NCI-H2196 treated with DMSO at 0.1 percent for 48 hours (cell line): ENCODE measurements at regions not wholly inside any gene's neighbourhood (a gene's known extent, or its start where the extent isn't known, plus 50 kb on each side); places are given as distances from the start of the nearest gene placed in this dataset.

Source experiments
- DNase-seq: peaks from one replicate; lab custom pipeline; 2025; ENCODE audit not compliant: unreplicated experiment; lab: John Stamatoyannopoulos, UW

GRCh38 chr18:50444539-50444938 lies 69.7 kb downstream of the SKA1 start:
- no peak for DNase-seq

DNA sequence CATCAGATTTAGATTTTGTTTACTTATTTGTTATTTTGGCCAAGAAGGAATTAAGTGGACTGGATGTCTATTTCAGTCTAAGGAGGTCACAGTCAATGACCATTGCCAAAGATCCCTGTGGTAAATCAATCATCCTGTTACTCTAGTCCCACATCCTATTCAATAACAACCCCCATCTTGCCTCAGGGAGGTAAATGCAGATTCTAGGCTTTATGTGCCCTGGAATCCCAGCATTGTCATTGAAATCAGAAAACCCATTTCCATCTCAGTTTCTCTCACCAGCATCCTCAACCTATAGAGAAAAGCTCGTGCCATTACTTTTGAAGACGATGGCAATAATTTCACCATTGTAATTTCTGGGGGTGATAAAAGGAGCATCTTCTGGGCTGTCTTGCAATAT lies 71.8 kb downstream of the SKA1 start:
- no peak for DNase-seq

- DNase-seq = no peak
Observed at GRCh38 chr18:50447102-50447741, 72.4 kb downstream of the SKA1 start.

DNA sequence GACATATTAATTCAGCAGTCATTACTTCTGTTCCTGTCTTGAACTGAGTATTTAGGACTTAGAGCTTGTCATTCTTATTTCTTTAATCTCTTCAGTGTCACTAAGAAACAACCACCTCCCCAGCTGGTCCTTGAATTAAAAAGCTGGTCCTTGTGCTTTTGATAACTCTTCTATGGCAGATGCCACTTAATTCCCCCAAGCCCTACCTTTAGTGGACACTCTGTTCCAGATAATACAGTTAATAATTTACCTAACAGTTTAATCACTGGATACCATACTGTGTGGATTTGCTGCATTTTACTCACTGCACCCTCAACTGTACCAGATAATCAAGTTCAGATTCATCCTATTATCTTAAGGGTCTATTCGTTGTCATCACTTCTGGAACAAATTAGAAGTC lies 73.1 kb downstream of the SKA1 start:
- DNase-seq = no peak

DNA sequence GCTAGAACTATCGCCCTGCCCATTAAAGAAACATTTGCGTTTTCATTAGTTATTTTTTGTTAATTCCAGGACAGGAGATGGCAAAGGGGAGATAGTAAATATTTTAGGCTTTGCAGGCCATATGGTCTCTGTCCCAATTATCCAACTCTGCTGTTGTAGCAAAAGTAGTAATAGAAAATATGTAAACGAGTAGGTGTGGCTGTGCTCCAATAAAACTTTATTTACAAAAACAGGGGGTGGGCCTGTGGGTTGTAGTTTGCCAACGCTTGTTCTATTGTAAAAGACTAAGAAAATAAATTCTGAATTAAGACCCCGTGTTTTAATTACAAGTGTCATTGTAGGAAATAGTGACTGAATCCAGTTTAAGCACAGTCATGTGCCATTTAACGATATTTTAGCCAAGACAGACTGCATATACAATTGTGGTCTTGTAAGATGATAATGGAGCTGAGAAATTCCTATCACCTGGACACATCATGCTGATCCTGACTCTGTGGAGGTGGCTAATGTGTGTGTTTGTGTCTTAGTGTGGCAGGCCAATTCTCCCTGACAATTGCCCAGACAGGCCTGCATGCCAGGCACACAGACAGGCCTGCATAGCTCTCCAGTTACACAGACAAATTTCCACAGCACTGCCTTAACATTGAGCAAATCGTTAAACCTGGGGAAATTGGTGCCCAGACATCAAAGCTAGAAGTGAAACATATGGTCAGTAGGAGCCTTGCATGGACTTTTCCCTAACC lies 76.4 kb downstream of the SKA1 start:
- no peak for DNase-seq

DNA sequence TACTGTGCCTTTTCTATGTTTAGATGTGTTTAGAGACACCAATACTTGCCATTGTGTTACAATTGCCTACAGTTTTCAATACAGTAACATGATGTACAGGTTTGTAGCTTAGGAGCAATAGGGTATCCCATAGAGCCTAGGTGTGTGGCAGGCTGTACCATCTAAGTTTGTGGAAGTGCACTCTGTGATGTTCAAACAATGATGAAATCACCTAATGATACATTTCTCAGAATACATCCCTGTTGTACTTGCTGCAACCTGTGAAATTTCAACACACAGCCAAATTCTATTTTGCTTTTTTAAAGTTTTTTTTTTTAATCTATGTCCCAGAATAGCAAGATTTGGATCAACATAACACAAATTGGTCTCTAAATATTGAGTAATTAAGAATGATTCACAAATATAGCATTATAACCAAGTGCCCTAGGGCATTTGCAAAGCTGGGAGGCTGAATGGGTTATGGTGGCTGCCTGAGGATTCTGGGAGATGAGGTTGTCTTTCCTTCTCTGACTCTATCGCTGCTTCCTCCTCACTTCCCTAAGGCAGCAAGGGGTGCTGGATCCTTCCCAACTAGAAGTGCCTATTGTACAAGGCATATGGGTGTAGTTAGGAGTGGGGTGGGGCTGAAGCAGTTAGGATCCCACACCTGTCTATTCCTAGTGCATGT lies 78.3 kb downstream of the SKA1 start:
- DNase-seq = no peak

DNA sequence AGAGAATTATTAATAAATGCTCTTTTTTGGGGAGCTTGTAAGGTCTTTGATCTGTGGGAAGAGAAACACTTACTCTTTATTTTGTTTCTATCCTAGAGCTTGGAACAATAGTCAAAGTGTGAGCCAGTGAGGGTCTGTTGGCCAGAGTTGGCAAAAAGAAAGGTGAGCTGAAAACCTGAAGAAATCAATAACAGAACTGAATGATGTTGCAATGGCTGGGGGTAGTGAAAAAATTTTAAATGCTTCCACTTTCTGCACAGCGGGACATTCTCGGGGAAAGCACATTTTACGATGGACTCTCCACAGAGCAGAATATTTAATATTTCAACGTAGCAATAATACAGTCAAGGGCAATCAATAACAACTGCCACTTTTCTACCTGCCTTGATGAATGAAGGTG lies 78.9 kb downstream of the SKA1 start:
- no peak for DNase-seq

GRCh38 chr18:50454387-50454988 lies 79.6 kb downstream of the SKA1 start:
- DNase-seq = no peak

DNA sequence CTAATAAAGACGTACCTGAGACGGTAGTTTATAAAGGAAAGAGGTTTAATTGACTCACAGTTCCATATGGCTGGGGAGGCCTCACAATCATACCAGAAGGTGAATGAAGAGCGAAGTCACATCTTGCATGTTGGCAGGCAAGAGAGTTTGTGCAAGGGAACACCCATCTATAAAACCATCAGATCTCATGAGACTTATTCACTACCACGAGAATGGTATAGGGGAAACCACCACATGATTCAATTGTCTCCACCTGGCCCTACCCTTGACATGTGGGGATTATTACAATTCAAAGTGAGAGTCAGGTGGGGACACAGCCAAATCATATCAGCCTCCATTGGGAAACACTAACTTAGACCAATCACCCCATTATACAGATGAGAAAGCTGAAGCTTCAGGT lies 81.4 kb downstream of the SKA1 start:
- no peak for DNase-seq

DNA sequence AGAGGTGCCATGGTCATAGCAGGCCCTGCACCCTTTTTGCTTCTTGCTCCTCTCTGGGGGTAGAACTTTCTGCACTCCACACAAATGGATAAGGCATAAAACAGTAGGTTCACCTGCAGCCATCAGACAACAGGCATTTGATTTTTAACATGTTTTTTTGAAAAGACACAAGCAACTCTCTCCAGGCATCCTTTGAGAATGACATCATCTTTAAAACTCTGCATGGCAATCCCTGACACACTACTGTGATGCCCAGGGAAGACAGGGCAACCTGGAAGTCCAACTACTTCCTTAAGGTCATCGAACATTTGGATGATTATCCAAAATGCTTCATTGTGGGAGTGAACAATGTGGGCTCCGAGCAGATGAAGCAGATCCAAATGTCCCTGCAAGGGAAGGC lies 82.8 kb downstream of the SKA1 start:
- no peak for DNase-seq

GRCh38 chr18:50458366-50458765 lies 83.5 kb downstream of the SKA1 start:
- DNase-seq = no peak

DNA sequence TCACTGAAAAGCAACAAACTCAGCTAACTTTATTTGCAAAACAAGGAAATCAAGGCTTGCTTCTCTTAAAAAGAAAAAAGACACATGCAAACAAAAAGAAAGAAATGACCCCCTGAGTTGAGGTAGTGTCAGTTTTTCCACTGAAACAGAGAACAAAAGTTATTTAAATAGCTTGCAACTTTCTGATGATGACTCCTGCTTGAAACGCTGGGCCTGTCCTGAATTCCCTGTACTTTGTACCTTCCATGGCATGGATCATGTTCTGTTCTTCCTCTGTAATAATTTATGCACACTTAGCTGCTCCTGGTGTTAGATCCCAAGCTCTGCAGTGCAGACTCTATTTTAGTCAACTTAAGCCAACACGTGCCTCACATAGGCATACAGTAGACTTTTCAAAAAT lies 84.0 kb downstream of the SKA1 start:
- no peak for DNase-seq

- DNase-seq = no peak
Observed at GRCh38 chr18:50460062-50460461, 85.2 kb downstream of the SKA1 start.

DNA sequence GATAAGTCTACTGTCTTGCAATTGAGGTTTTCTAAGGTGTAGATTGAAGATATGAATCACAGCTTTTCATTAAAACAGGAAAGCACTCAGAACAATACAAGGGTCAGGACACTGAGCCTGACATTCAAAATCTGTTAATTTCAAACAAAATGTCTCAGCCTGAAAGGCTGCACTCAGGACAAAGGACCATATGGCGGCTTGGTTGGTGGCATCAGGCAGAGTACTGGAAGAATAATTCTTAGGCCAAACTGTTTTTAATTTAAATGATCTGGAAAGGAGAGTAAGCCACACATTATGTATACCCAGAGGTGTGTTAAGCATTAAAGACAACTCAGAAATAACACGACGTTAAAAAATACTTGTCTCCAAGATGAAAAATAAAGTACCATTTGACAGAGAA lies 85.9 kb downstream of the SKA1 start:
- no peak for DNase-seq

DNA sequence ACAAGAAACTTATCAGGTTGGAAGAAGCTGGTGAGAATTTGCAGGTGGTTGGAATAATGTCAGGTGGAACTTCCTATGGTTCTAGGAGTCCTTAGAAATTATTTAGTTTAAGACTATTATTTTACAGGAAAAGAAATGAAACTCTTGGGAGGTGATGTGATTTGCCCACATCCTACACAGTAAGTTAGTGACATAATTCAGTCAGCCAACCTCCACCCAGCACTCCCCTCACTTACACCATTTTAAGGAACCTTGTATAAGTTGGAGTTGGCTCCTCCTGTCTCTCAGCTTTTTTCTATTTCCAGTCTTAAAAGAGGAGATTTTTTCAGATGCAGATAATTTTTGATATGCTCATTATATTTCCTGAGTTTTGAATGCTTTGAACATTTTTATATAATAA lies 86.4 kb downstream of the SKA1 start:
- no peak for DNase-seq

- DNase-seq = no peak
Observed at GRCh38 chr18:50465211-50466153, 90.6 kb downstream of the SKA1 start.

DNA sequence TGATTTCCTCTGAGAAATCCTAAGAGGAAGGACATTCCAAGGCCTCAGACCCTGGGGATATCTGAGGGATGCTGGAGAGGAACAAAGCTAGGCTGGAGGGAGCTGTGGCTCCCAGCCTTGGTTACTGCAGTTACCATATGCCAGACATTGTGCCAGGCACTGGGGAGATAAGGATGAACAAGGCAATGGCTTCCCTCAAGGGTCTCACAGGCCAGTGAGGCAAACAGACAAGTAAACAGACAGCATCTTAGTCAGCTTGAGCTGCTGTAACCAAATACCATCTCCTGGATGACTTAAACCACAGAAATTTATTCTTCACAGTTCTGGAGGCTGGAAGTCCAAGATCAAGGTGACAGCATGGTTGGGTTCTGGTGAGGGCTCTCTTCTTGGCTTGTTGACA lies 91.8 kb downstream of the SKA1 start:
- DNase-seq = no peak

- DNase-seq = no peak
Observed at GRCh38 chr18:50468807-50469206, 91.1 kb upstream of the MAPK4 start.

- DNase-seq = no peak
Observed at GRCh38 chr18:50469380-50469781, 90.5 kb upstream of the MAPK4 start.

- DNase-seq = no peak
Observed at GRCh38 chr18:50472941-50473340, 86.9 kb upstream of the MAPK4 start.

DNA sequence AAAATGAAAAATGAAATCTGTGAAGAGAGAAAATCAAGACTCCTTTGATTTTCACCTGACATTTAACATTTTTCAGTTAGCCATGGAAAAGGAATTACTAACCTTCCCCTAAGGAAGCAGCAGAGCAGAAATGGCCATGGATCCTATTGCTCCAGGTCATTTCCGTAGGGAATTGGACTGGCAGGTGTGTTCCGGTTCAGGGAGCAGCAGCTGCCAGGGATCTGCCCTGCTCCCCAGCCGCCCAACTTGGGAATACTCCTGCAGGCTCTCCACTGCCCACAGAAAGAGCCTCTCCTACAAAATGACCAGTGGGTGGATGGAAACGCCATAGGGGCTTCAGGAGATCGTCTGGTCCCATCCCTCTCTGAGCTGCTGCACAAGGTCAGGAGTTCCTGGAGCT lies 86.0 kb upstream of the MAPK4 start:
- DNase-seq = peak; percentile 12
